Mucosa of stomach (tissue), 1 donor: ENCODE measurements at regions not wholly inside any gene's neighbourhood (a gene's known extent, or its start where the extent isn't known, plus 50 kb on each side); places are given as distances from the start of the nearest gene placed in this dataset.

Experiments used
- H3K27me3 ChIP-seq: one replicate; pipeline ENCODE4 v1.7.0; 2013; ENCODE audit warnings: mild to moderate bottlenecking, low read length; ENCODE audit not compliant: control insufficient read depth, insufficient read depth
- H3K36me3 ChIP-seq: one replicate; pipeline ENCODE4 v1.7.0; 2013; ENCODE audit warnings: low read length; ENCODE audit not compliant: control insufficient read depth, insufficient read depth
- H3K4me1 ChIP-seq: one replicate; pipeline ENCODE4 v1.7.0; 2013; ENCODE audit warnings: mild to moderate bottlenecking, low read length; ENCODE audit not compliant: control insufficient read depth, insufficient read depth
- H3K4me3 ChIP-seq: one replicate; pipeline ENCODE4 v1.7.0; 2013; ENCODE audit warnings: low read length
- H3K9ac ChIP-seq: one replicate; pipeline ENCODE4 v1.7.0; 2013; ENCODE audit warnings: mild to moderate bottlenecking, low read length, moderate library complexity
- H3K9me3 ChIP-seq: one replicate; pipeline ENCODE4 v1.7.0; 2013; ENCODE audit warnings: mild to moderate bottlenecking, low read length, moderate library complexity; ENCODE audit not compliant: control insufficient read depth
- donor health status: Pancreatic carcinoma.

GRCh38 chr6:9621276-9621675, 793.6 kb downstream of the TFAP2A start:
- H3K9me3 ChIP-seq: no peaks in the 10 kb centered on the region

GRCh38 chr6:9620687-9621086, 794.2 kb downstream of the TFAP2A start:
- no peak overlapping the region for H3K9ac ChIP-seq
- H3K4me1 ChIP-seq: no peaks in the 10 kb centered on the region
- H3K36me3 ChIP-seq: no peaks in the 10 kb centered on the region

More at GRCh38 chr6:9621276-9621675, 793.6 kb downstream of the TFAP2A start:
- no peak overlapping the region for H3K4me3 ChIP-seq
- no peaks in the 10 kb centered on the region for H3K36me3 ChIP-seq
- H3K9ac ChIP-seq: no peak overlapping the region
- H3K4me1 ChIP-seq: no peaks in the 10 kb centered on the region
- no peaks in the 10 kb centered on the region for H3K27me3 ChIP-seq

GRCh38 chr6:9620263-9620662, 794.6 kb downstream of the TFAP2A start:
- H3K9ac ChIP-seq: no peak overlapping the region
- no peak overlapping the region for H3K4me3 ChIP-seq
- no peaks in the 10 kb centered on the region for H3K4me1 ChIP-seq
- H3K36me3 ChIP-seq: no peaks in the 10 kb centered on the region
- H3K27me3 ChIP-seq: no peaks in the 10 kb centered on the region
- no peaks in the 10 kb centered on the region for H3K9me3 ChIP-seq

More at GRCh38 chr6:9620687-9621086, 794.2 kb downstream of the TFAP2A start:
- no peaks in the 10 kb centered on the region for H3K27me3 ChIP-seq
- no peaks in the 10 kb centered on the region for H3K9me3 ChIP-seq
- H3K4me3 ChIP-seq: no peak overlapping the region

GRCh38 chr6:9614778-9615177, 800.1 kb downstream of the TFAP2A start:
- H3K4me3 ChIP-seq: no peak overlapping the region
- no peaks in the 10 kb centered on the region for H3K9me3 ChIP-seq
- H3K4me1 ChIP-seq: no peaks in the 10 kb centered on the region
- no peaks in the 10 kb centered on the region for H3K36me3 ChIP-seq
- no peak overlapping the region for H3K9ac ChIP-seq
- no peaks in the 10 kb centered on the region for H3K27me3 ChIP-seq

- Histone ChIP-seq H3K9me3 (no peaks in the 10 kb centered on the region), H3K9ac (no peak overlapping the region), H3K27me3 (no peaks in the 10 kb centered on the region), H3K36me3 (no peaks in the 10 kb centered on the region), H3K4me1 (no peaks in the 10 kb centered on the region), H3K4me3 (no peak overlapping the region)
Observed at GRCh38 chr6:9612489-9612888, 802.4 kb downstream of the TFAP2A start.

GRCh38 chr6:9610620-9611415, 804.1 kb downstream of the TFAP2A start:
- Histone ChIP-seq H3K27me3 (no peaks in the 10 kb centered on the region), H3K9ac (no peak overlapping the region), H3K36me3 (no peaks in the 10 kb centered on the region), H3K9me3 (no peaks in the 10 kb centered on the region), H3K4me1 (no peaks in the 10 kb centered on the region), H3K4me3 (no peak overlapping the region)

- H3K4me1 ChIP-seq: no peaks in the 10 kb centered on the region
- H3K9ac ChIP-seq: no peak overlapping the region
- H3K27me3 ChIP-seq: no peaks in the 10 kb centered on the region
- H3K36me3 ChIP-seq: no peaks in the 10 kb centered on the region
- no peak overlapping the region for H3K4me3 ChIP-seq
- H3K9me3 ChIP-seq: no peaks in the 10 kb centered on the region
Observed at GRCh38 chr6:9606435-9607134, 808.3 kb downstream of the TFAP2A start.

GRCh38 chr6:9594746-9595145, 820.1 kb downstream of the TFAP2A start:
- no peaks in the 10 kb centered on the region for H3K36me3 ChIP-seq
- no peak overlapping the region for H3K9ac ChIP-seq
- no peaks in the 10 kb centered on the region for H3K9me3 ChIP-seq
- no peak overlapping the region for H3K4me3 ChIP-seq
- H3K4me1 ChIP-seq: no peaks in the 10 kb centered on the region
- H3K27me3 ChIP-seq: no peaks in the 10 kb centered on the region

GRCh38 chr6:9593554-9593953, 821.3 kb downstream of the TFAP2A start:
- Histone ChIP-seq H3K4me3 (no peak overlapping the region), H3K4me1 (no peaks in the 10 kb centered on the region), H3K9ac (no peak overlapping the region), H3K9me3 (no peaks in the 10 kb centered on the region), H3K27me3 (no peaks in the 10 kb centered on the region), H3K36me3 (no peaks in the 10 kb centered on the region)

- Histone ChIP-seq H3K9ac (no peak overlapping the region), H3K4me1 (no peaks in the 10 kb centered on the region), H3K4me3 (no peak overlapping the region), H3K36me3 (no peaks in the 10 kb centered on the region), H3K9me3 (no peaks in the 10 kb centered on the region), H3K27me3 (no peaks in the 10 kb centered on the region)
Observed at GRCh38 chr6:9583753-9584352, 831.0 kb downstream of the TFAP2A start.

- no peaks in the 10 kb centered on the region for H3K27me3 ChIP-seq
- H3K9me3 ChIP-seq: no peaks in the 10 kb centered on the region
- no peaks in the 10 kb centered on the region for H3K36me3 ChIP-seq
- no peaks in the 10 kb centered on the region for H3K4me1 ChIP-seq
- H3K9ac ChIP-seq: no peak overlapping the region
- H3K4me3 ChIP-seq: no peak overlapping the region
Observed at GRCh38 chr6:9581155-9581554, 833.7 kb downstream of the TFAP2A start.

- no peaks in the 10 kb centered on the region for H3K27me3 ChIP-seq
- no peaks in the 10 kb centered on the region for H3K9me3 ChIP-seq
- H3K4me1 ChIP-seq: no peaks in the 10 kb centered on the region
- no peak overlapping the region for H3K4me3 ChIP-seq
- no peak overlapping the region for H3K9ac ChIP-seq
- no peaks in the 10 kb centered on the region for H3K36me3 ChIP-seq
Observed at GRCh38 chr6:9576521-9576920, 838.4 kb downstream of the TFAP2A start.
